Adrenal gland (tissue), 9 donors: ENCODE measurements at regions not wholly inside any gene's neighbourhood (a gene's known extent, or its start where the extent isn't known, plus 50 kb on each side); places are given as distances from the start of the nearest gene placed in this dataset.

Experiments used
- DNase-seq, 7 donors: peaks; one replicate each; pipeline ENCODE4 v3.0.0-alpha.2; 2019 to 2020
- H3K27ac ChIP-seq, 5 donors: fragments of 200-600 bp; sonication (generic) in 4 of 5; 1 replicate in 3 of 5; 2 replicates in 2 of 5; pipeline versions ENCODE4 v1.5.1 to v1.8.0; 2016 to 2020; ENCODE audit warnings: mild to moderate bottlenecking in 1 of 5
- H3K27me3 ChIP-seq: fragments of 200-600 bp; 2 replicates; pipeline ENCODE4 v1.8.0; 2021
- H3K36me3 ChIP-seq, 2 donors: fragments of 200-600 bp; replicated peaks in 1 of 2; 1 replicate in 1 of 2; 2 replicates in 1 of 2; pipeline versions ENCODE4 v1.5.1 to v1.8.0; 2018 to 2022
- H3K4me1 ChIP-seq, 2 donors: fragments of 200-600 bp; replicated peaks in 1 of 2; 1 replicate in 1 of 2; 2 replicates in 1 of 2; pipeline versions ENCODE4 v1.5.1 to v1.8.0; 2018 to 2021
- H3K4me3 ChIP-seq, 4 donors: fragments of 200-600 bp; sonication (generic) in 3 of 4; one replicate each; pipeline ENCODE4 v1.5.1; 2016 to 2018
- H3K9me3 ChIP-seq, 3 donors: fragments of 200-600 bp; sonication (generic) in 1 of 3; replicated peaks in 1 of 3; 1 replicate in 2 of 3; 2 replicates in 1 of 3; pipeline versions ENCODE4 v1.5.1 to v1.8.0; 2016 to 2021
- CTCF ChIP-seq, 6 experiments: fragments of 450-650 bp in 4 of 6; fragments of 200-600 bp in 2 of 6; sonication (generic) in 1 of 6; IDR thresholded peaks; 1 replicate in 5 of 6; 2 replicates in 1 of 6; pipeline versions ENCODE4 v1.5.1 to v1.8.0; 2016 to 2021; ENCODE audit warnings: antibody characterized with exemption in 6 of 6, mild to moderate bottlenecking in 2 of 6, moderate library complexity in 1 of 6
- POLR2A ChIP-seq, 2 donors: fragments of 450-650 bp; IDR thresholded peaks; one replicate each; pipeline ENCODE4 v1.6.1; 2017; ENCODE audit warnings: antibody characterized with exemption in 2 of 2, mild to moderate bottlenecking in 2 of 2, moderate library complexity in 1 of 2
- WGBS, 4 donors: extraction: QIAGEN DNeasy Blood & Tissue Kit in 2 of 4; methylation state at CpG; one replicate each; pipeline versions ENCODE4 v1.1.5 to v1.1.7; 2013 to 2017; 5-methylcytosine and 5-hydroxymethylcytosine counted together
- intact Hi-C, 2 donors: fragments of 100-400 bp; cut with DNase I; formaldehyde crosslinking; loops; one replicate each; pipeline versions ENCODE4 v1.14.1 to v1.15.0; 2022 to 2023
- donor health status: healthy with polysubstance abuse.
- donor health status: Bipolar disorder and iron deficiency.
- donor health status: DM: yes; HTN: yes; CAD: no.
- donor health status: DM: no; HTN: no; CAD: no.
- donor health status: DM: no; HTN: no; CAD: no.

- DNase-seq = no peak
- H3K27me3 ChIP-seq = no peaks in the 10 kb centered on the region
- 71 to 91% (median 80%) methylated on average over 1 of the region's 1 CpG for WGBS, 4 donors
- H3K4me3 ChIP-seq = no peak overlapping the region
- intact Hi-C loops = no loop called here
- no peaks in the 10 kb centered on the region for H3K36me3 ChIP-seq
- H3K27ac ChIP-seq = no peak overlapping the region
- TF ChIP-seq POLR2A (IDR thresholded peaks at IDR 0.05) (no peak), CTCF (IDR thresholded peaks at IDR 0.05) (no peak)
- H3K4me1 ChIP-seq = no peaks in the 10 kb centered on the region
- H3K9me3 ChIP-seq = no peaks in the 10 kb centered on the region
Measured at GRCh38 chr4:132865458-132865857, 283.6 kb upstream of the PCDH10 start.

GRCh38 chr4:132865922-132866321 is 283.2 kb upstream of the PCDH10 start:
- no peak overlapping the region for H3K4me3 ChIP-seq
- WGBS, 4 donors = 78 to 94% (median 89%) methylated on average over 2 of the region's 2 CpGs
- no peak overlapping the region for H3K27ac ChIP-seq
- H3K36me3 ChIP-seq = no peaks in the 10 kb centered on the region
- no peak for DNase-seq
- TF ChIP-seq CTCF (IDR thresholded peaks at IDR 0.05) (no peak), POLR2A (IDR thresholded peaks at IDR 0.05) (no peak)
- H3K27me3 ChIP-seq = no peaks in the 10 kb centered on the region
- H3K4me1 ChIP-seq = no peaks in the 10 kb centered on the region
- intact Hi-C loops = no loop called here
- H3K9me3 ChIP-seq = no peaks in the 10 kb centered on the region

GRCh38 chr4:132866616-132867015 is 282.5 kb upstream of the PCDH10 start:
- intact Hi-C loops = no loop called here
- no peaks in the 10 kb centered on the region for H3K4me1 ChIP-seq
- no peak for DNase-seq
- no peaks in the 10 kb centered on the region for H3K27me3 ChIP-seq
- H3K4me3 ChIP-seq = no peak overlapping the region
- no peak overlapping the region for H3K27ac ChIP-seq
- TF ChIP-seq POLR2A (IDR thresholded peaks at IDR 0.05) (no peak), CTCF (IDR thresholded peaks at IDR 0.05) (no peak)
- 47 to 66% (median 60%) methylated on average over 4 of the region's 4 CpGs for WGBS, 4 donors
- H3K36me3 ChIP-seq = no peaks in the 10 kb centered on the region
- no peaks in the 10 kb centered on the region for H3K9me3 ChIP-seq

- no peaks in the 10 kb centered on the region for H3K36me3 ChIP-seq
- TF ChIP-seq POLR2A (IDR thresholded peaks at IDR 0.05) = no peak
- no peak for TF ChIP-seq CTCF (IDR thresholded peaks at IDR 0.05)
- H3K9me3 ChIP-seq = no peaks in the 10 kb centered on the region
- H3K4me1 ChIP-seq = no peaks in the 10 kb centered on the region
- no peak overlapping the region for H3K4me3 ChIP-seq
- intact Hi-C loops = no loop called here
- H3K27me3 ChIP-seq = no peaks in the 10 kb centered on the region
- no peak overlapping the region for H3K27ac ChIP-seq
- DNase-seq = no peak
- 60 to 70% (median 64%) methylated on average over 3 of the region's 3 CpGs for WGBS, 4 donors
Measured at GRCh38 chr4:132893787-132894186, 255.3 kb upstream of the PCDH10 start.
